CD4-positive, alpha-beta T cell (primary cell): ENCODE measurements at regions not wholly inside any gene's neighbourhood (a gene's known extent, or its start where the extent isn't known, plus 50 kb on each side); places are given as distances from the start of the nearest gene placed in this dataset.

Experiments
- ATAC-seq: fragments of 200-7000 bp; cut with Tn5 transposase; one replicate; pipeline ENCODE4 v1.10.0; 2022; ENCODE audit warnings: mild to moderate bottlenecking; ENCODE audit not compliant: poor library complexity
- CTCF ChIA-PET: fragments of 350-600 bp; sonication (Branson Sonifier 250); formaldehyde crosslinking; loops from one replicate; lab custom pipeline; 2021; ENCODE audit warnings: antibody characterized with exemption, inconsistent platforms; lab: Charles Lee
- POLR2A ChIA-PET: fragments of 350-600 bp; sonication (Branson Sonifier 250); formaldehyde crosslinking; loops from one replicate; lab custom pipeline; 2021; ENCODE audit warnings: antibody characterized with exemption, inconsistent platforms; lab: Charles Lee
- DNase-seq, 14 experiments: peaks; one replicate each; pipeline ENCODE4 v3.0.0-alpha.2; 2013 to 2020; ENCODE audit warnings: mixed read lengths in 2 of 14
- H3K27ac ChIP-seq, 2 donors: one replicate each; pipeline versions ENCODE4 v1.5.1 to v1.7.0; 2013; ENCODE audit warnings: low read length in 2 of 2, low read depth in 1 of 2, mild to moderate bottlenecking in 1 of 2
- H3K27me3 ChIP-seq, 2 experiments: 1 replicate in 1 of 2; 2 replicates in 1 of 2; pipeline versions ENCODE4 v1.6.1 to v1.7.0; 2013; ENCODE audit warnings: low read length in 2 of 2, control low read depth in 1 of 2, mild to moderate bottlenecking in 1 of 2, moderate library complexity in 1 of 2; ENCODE audit not compliant: insufficient read depth in 2 of 2, control insufficient read depth in 1 of 2
- H3K36me3 ChIP-seq: one replicate; pipeline ENCODE4 v1.6.1; 2013; ENCODE audit warnings: low read length, control low read depth; ENCODE audit not compliant: insufficient read depth
- H3K4me1 ChIP-seq: one replicate; pipeline ENCODE4 v1.6.1; 2013; ENCODE audit warnings: low read length, control low read depth; ENCODE audit not compliant: insufficient read depth
- H3K4me3 ChIP-seq: one replicate; pipeline ENCODE4 v1.5.1; 2013; ENCODE audit warnings: mild to moderate bottlenecking, low read length, moderate library complexity
- H3K9me3 ChIP-seq, 2 experiments: 1 replicate in 1 of 2; 2 replicates in 1 of 2; pipeline versions ENCODE4 v1.6.1 to v1.7.0; 2013; ENCODE audit warnings: low read length in 2 of 2, mild to moderate bottlenecking in 2 of 2, control low read depth in 1 of 2, moderate library complexity in 1 of 2; ENCODE audit not compliant: control insufficient read depth in 1 of 2, insufficient read depth in 1 of 2
- H3K27ac Mint-ChIP-seq: one replicate; pipeline ENCODE4 v1.8.0; 2020; ENCODE audit warnings: mixed read lengths
- H3K27me3 Mint-ChIP-seq: one replicate; pipeline ENCODE4 v1.8.0; 2021; ENCODE audit warnings: mixed read lengths
- H3K36me3 Mint-ChIP-seq: one replicate; pipeline ENCODE4 v1.8.0; 2021; ENCODE audit warnings: low read depth, mixed read lengths
- H3K4me1 Mint-ChIP-seq: one replicate; pipeline ENCODE4 v1.8.0; 2021; ENCODE audit warnings: low read depth, mixed read lengths
- H3K4me3 Mint-ChIP-seq: one replicate; pipeline ENCODE4 v1.8.0; 2020; ENCODE audit warnings: mild to moderate bottlenecking, mixed read lengths
- H3K9me3 Mint-ChIP-seq: one replicate; pipeline ENCODE4 v1.8.0; 2020; ENCODE audit warnings: mixed read lengths
- CTCF ChIP-seq: fragments of 200-600 bp; IDR thresholded peaks from one replicate; pipeline ENCODE4 v1.8.0; 2022; ENCODE audit warnings: antibody characterized with exemption, mild to moderate bottlenecking
- intact Hi-C, 2 experiments: fragments of 100-400 bp; cut with DNase I in 1 of 2; cut with micrococcal nuclease in 1 of 2; formaldehyde crosslinking; loops; one replicate each; pipeline versions ENCODE4 v1.15.1 to v1.9.0; 2023 to 2025; cut with DNase I, micrococcal nuclease

GRCh38 chr18:60499675-60500074 lies 127.1 kb upstream of the MC4R start:
- no peaks in the 10 kb centered on the region for H3K4me1 Mint-ChIP-seq
- no peak overlapping the region for H3K27ac Mint-ChIP-seq
- no peaks in the 10 kb centered on the region for H3K36me3 Mint-ChIP-seq
- ChIA-PET POLR2A (no interaction called here), CTCF (no interaction called here)
- Histone ChIP-seq H3K4me3 (no peak overlapping the region), H3K27me3 (no peaks in the 10 kb centered on the region), H3K9me3 (peaks cover 0 to 3% of the 10 kb centered on the region in 2 experiments), H3K4me1 (no peaks in the 10 kb centered on the region), H3K27ac (no peak overlapping the region), H3K36me3 (no peaks in the 10 kb centered on the region)
- no peak for DNase-seq
- H3K27me3 Mint-ChIP-seq, result no peaks in the 10 kb centered on the region
- no peak for ATAC-seq
- intact Hi-C loops, result no loop called here
- H3K9me3 Mint-ChIP-seq, result peaks cover 8% of the 10 kb centered on the region
- TF ChIP-seq CTCF, result no peak
- H3K4me3 Mint-ChIP-seq, result no peak overlapping the region

GRCh38 chr18:60500960-60501359 lies 128.4 kb upstream of the MC4R start:
- CTCF ChIA-PET, result no interaction called here
- Histone ChIP-seq H3K27ac (no peak overlapping the region), H3K27me3 (no peaks in the 10 kb centered on the region), H3K4me3 (no peak overlapping the region), H3K4me1 (no peaks in the 10 kb centered on the region), H3K9me3 (peaks cover 0 to 3% of the 10 kb centered on the region in 2 experiments), H3K36me3 (no peaks in the 10 kb centered on the region)
- Mint-ChIP-seq H3K4me1 (no peaks in the 10 kb centered on the region), H3K4me3 (no peak overlapping the region), H3K36me3 (no peaks in the 10 kb centered on the region), H3K9me3 (peaks cover 6% of the 10 kb centered on the region), H3K27me3 (no peaks in the 10 kb centered on the region), H3K27ac (no peak overlapping the region)
- DNase-seq, result no peak
- no peak for TF ChIP-seq CTCF
- intact Hi-C loops, result no loop called here
- POLR2A ChIA-PET, result no interaction called here
- ATAC-seq, result no peak

- Mint-ChIP-seq H3K36me3 (no peaks in the 10 kb centered on the region), H3K4me3 (no peak overlapping the region), H3K27me3 (no peaks in the 10 kb centered on the region), H3K9me3 (peaks cover 4% of the 10 kb centered on the region), H3K27ac (no peak overlapping the region), H3K4me1 (no peaks in the 10 kb centered on the region)
- intact Hi-C loops, result no loop called here
- Histone ChIP-seq H3K9me3 (peaks cover 0 to 3% of the 10 kb centered on the region in 2 experiments), H3K27me3 (no peaks in the 10 kb centered on the region), H3K36me3 (no peaks in the 10 kb centered on the region), H3K4me3 (no peak overlapping the region), H3K4me1 (no peaks in the 10 kb centered on the region), H3K27ac (no peak overlapping the region)
- ATAC-seq (no peak), DNase-seq (no peak)
- TF ChIP-seq CTCF, result no peak
- ChIA-PET POLR2A (no interaction called here), CTCF (no interaction called here)
Measured at GRCh38 chr18:60502591-60502990, 130.0 kb upstream of the MC4R start.
